Activated CD4-positive, CD25-positive, alpha-beta regulatory T cell treated with anti-CD3 and anti-CD28 coated beads, Interleukin-2, amount 50 U/mL, for 24 hours (primary cell): ENCODE measurements at regions not wholly inside any gene's neighbourhood (a gene's known extent, or its start where the extent isn't known, plus 50 kb on each side); places are given as distances from the start of the nearest gene placed in this dataset.
"Not testable (repeated sequence)": the region's sequence is repeated elsewhere in the genome, so short reads cannot be mapped to it uniquely, and the experiment has no call there.

ENCODE experiments used
- ATAC-seq, 2 donors: fragments of 150-1000 bp; cut with Tn5 transposase; one replicate each; pipeline ENCODE4 v1.10.0; 2021; ENCODE audit warnings: mild to moderate bottlenecking in 1 of 2, moderate library complexity in 1 of 2

DNA sequence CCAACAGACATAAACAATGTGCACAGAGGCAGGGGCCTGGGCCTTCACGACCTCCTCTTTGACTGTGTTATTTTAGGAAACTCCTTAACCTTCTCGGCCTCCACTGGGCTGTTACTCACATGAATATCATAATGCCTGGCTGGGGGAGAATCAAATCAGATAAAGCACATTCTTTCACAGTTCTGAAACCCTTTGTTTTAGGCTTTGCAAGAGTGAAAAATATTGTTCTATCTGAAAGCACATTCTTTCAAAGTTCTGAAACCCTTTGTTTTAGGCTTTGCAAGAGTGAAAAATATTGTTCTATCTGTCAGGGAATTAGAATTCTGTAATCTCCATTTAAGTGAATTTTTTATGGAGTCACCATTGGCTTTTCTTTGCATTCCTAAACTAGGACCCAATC is 50.7 kb upstream of the SYNDIG1 start:
- ATAC-seq = no peak

DNA sequence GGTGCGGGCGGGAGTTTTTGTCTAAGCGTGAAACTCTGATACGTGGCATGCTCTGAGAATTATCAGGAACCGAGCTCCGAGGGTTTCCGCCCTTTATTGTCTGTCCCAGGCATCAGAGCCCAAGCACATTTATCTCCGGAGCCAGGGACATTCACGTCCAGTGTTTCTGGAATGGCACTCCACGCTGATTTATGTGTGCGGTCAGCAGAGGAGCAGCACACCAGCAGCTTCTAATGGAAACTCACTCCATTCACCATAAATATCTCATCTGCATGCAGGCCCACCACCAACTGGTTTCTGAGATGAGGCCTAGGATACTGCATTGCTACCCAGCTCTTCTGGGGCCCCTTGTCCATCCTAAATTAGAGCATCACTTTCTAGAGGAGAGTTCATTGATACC is 51.9 kb upstream of the SYNDIG1 start:
- ATAC-seq = no peak

GRCh38 chr20:24415444-24415843 is 54.0 kb upstream of the SYNDIG1 start:
- not testable (repeated sequence) for ATAC-seq

DNA sequence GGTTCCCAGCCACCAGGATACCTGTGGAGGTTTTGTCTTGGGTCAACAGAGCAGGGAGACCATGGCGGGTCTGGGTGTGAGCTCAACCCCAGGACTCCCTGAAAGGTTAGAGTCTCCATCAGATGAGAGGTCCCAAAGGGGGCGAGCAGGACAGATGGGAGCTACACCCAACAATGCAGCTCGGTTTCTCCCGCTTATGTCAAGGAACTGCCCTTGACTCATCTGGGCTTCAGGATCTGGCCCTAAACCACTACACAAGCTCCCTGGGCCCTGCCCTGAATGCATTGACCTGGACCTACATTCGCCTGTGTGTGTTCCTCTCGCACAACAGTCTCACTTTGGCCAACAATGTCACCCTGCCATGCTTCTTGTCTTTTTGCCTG is 57.6 kb upstream of the SYNDIG1 start:
- ATAC-seq = no peak

DNA sequence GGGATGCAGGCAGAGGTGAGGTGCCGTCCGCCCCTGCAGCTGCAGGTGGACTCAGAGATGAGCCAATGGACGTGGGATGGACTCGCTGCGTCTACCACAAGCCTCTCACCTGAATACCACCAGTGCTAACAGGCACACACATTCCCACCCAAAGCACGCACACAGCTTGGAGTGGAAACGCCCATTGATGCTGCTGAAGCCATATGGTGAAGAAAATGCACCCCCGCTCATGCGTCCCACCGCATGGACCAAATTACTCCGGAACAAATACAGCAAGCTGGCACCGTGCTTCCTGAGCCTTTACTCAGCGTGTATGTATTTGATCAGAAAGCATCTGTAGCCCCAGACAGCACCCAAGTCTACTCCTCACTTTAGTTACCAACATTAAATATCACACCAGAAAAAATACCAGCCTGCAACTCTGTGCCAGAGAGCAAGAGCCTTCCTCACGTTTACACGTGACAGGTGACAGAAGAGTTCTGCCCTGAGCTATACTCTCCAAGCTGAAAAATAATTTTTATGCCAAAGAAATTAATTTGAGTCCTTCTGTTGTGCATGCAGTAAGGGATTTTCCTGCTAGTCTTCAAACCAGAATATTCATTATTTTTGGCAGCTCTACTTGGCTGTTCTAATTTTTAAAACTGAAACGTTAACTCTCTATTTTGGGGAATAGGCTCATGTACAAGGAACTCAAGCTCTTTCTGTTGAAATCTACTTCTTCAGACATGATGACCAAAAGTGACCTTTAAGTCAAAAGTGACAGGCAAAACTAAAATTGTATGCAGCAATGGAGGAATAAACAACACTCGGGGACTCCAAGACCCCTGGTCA is 58.2 kb upstream of the SYNDIG1 start:
- ATAC-seq = no peak

- ATAC-seq = no peak
Observed at GRCh38 chr20:24407151-24407550, 62.3 kb upstream of the SYNDIG1 start.

DNA sequence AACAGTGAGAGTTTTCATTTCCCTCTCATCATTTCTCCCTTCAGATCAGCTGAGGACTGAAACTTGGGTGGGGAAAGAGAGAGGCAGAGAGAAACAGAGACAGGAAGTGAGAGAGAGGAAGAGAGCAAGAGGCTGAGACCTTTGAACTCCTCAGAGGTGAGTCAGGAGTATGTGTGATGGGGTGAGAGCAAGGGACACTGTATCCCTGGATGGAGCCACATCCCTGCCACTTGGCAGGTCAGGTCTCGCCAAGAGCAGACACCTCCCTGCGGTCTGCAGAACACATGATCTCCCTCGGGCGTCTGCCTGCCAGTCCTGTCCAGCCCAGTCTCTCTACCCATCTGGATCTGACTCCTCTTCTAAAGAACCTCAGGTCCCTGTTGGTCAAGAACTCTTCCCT is 62.7 kb upstream of the SYNDIG1 start:
- peak in 1 of 2 donors; percentile 55 for ATAC-seq

GRCh38 chr20:24406251-24406650 is 63.2 kb upstream of the SYNDIG1 start:
- peak; percentile 10 to 38 for ATAC-seq

DNA sequence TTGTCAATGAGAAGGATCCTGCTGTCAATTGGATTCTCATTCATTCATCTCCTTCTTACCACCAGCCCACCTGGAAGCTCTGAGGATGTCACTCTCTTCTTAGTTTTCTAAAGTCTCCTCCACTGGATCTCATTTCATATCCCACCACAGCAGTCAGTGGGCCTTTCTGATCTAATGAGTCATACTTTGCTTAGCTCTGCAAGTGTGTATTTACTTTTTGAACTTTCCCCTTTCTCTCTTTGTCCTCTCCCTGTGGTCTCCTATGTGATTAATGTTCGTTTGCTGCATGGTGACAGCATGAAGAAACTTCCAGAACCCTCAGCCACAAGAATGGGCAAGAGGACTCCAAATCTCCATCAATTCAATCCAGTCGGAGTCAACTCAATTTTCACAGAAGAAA is 63.6 kb upstream of the SYNDIG1 start:
- no peak for ATAC-seq

DNA sequence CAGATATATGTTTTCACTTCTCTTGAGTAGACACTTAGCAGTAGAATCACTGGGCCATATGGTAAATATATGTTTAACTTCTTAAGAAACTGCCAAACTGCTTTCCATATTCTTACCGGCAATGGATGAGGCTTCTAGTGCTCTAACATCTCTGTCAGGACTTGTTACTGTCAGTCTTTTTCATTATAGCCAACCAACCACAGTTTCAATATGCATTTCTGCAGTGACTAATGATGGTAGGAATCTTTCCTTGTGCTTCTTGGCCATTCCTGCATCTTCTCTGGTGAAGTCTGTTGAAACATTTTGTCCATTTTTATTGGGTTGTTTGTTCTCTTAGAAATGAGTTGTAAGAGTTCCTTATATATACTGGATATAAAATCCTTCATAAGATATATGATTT is 66.0 kb upstream of the SYNDIG1 start:
- ATAC-seq = no peak

DNA sequence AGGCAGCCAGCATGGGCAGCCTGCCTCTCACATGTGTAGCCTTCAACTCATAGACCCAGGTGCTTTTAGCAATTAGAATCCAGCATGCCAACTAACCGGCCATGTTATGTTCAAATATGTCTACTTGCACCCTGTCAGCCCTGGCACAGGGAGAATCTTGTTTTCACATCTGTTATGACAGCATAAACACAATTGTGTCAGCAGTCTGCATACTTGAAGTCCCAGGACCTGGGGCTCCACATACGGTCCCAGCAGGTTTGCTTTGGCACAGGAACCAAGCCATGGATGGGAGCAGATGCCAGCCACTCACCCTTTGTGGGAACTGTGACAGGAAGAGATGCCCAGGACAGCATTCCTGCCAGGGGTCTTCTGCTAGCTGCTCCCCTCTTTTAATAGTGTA is 67.2 kb upstream of the SYNDIG1 start:
- no peak for ATAC-seq

- ATAC-seq = no peak
Observed at GRCh38 chr20:24395151-24395550, 74.3 kb upstream of the SYNDIG1 start.

DNA sequence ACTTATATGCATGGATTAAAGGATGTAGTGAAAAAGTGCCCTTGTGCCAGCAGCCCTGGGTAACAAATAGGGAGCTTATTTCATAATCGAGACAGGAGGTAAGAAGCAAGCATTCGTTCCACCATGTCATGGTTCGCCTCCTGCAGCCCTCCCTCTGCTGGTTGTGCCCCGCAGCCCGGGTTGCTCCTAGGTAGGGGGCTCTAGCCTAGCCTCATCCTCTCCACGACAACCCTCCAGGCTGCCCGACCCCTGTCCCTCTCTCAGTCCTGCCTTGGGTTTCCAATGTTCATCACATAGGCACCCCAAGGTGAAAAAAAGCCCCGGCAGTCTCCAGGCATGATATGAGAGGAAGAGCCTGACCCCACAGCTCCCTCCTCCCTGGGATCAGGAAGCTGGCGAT is 75.5 kb upstream of the SYNDIG1 start:
- no peak for ATAC-seq

GRCh38 chr20:24392612-24393011 is 76.8 kb upstream of the SYNDIG1 start:
- no peak for ATAC-seq

GRCh38 chr20:24389686-24390085 is 79.7 kb upstream of the SYNDIG1 start:
- ATAC-seq = peak; percentile 38 to 44

- ATAC-seq = peak in 1 of 2 donors; percentile 13
Observed at GRCh38 chr20:24388828-24389380, 80.5 kb upstream of the SYNDIG1 start.

DNA sequence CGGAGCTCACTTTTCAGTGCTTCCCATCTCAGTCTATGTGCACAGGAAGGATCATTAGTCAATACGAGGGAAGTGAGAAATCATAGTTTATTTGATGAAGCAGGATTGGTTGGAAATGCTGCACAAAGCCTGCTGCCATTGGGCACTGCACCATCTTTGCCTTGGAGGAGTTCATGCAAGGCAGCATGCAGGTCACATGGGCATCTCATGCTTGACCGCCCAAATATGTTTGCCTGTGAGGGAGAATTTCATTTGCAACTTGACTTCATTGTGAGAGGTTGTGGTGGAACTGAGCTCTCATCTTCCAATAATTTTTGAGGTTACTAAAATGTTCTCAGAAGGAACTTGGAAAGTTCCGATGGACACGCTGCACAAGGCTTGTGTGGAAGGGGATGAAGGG is 83.9 kb upstream of the SYNDIG1 start:
- no peak for ATAC-seq

DNA sequence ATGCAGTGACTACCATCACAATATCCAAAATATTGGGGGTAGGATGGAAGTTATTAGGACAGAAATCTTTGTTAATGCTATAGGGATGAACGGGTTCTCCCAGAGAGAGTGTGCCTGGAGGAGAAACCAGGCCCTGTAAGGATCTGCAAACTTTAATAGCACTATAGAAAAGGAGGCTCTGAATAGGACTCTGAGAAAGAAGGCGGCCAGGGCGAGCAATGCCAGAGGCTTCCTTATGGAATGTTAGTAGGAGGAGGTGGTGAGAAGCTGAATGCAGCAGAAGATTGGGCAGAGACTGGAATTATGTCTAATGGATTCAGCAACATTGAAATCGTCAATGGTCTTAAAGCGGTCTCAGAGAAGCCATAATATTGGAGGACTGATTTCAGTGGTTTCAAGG is 84.6 kb upstream of the SYNDIG1 start:
- no peak for ATAC-seq

DNA sequence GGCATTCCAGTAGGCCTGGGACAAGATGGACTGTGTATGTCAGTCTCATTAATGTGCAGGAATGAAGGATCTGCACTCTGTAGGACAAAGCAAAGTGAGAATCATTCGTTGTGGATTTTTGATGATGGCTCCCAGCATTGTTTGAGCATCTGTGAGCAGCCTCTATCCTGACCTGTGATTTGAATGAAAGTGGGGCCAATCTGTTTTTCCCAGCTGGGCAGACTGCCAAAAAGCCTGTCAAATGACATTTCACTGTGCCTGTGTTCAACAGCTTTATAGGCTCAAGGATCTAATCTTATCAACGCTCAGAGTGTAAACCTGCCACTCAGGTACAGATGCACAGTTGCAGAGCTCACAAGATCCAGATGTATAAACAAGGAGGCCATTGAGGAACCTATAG is 86.7 kb upstream of the SYNDIG1 start:
- ATAC-seq = no peak

DNA sequence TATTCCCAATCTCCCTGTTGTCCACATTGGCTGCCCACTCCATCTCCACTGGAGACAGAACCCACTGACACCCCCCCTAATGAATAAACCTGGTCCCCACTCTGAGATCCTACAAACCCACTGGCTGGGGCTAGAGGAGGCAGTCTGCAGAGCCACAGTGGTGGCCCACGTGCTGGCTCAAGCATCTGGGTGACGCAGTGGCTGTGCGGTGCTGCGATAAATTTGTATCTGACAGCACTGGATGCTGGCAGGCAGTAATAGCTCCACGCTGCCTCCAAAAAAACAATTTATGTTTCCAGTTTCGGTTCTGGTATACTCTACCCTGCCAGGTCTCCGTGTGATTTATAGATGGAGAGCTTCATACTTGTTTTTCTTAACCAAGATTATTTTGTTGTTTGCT is 87.1 kb upstream of the SYNDIG1 start:
- ATAC-seq = no peak

DNA sequence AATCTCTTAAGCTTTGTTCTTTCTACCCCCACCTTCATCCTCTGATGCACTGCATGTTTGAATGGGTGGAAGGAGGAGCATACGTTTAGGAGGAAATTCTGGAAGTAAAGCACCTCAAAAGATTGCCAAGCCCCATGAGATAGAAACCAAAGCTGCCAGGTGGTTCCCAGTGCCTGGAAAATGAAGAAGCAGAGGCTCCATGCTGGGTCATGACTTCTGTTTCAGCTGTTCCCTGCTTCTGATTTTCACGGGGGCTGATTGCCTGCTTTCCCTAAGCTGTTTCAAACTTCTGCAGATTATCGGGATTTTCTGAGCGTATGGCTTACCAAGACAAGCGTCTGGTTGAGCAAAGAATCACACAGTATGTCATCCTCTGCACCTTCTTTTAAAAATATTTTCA is 87.5 kb upstream of the SYNDIG1 start:
- ATAC-seq = no peak

- ATAC-seq = no peak
Observed at GRCh38 chr20:24379484-24379927, 89.9 kb upstream of the SYNDIG1 start.

DNA sequence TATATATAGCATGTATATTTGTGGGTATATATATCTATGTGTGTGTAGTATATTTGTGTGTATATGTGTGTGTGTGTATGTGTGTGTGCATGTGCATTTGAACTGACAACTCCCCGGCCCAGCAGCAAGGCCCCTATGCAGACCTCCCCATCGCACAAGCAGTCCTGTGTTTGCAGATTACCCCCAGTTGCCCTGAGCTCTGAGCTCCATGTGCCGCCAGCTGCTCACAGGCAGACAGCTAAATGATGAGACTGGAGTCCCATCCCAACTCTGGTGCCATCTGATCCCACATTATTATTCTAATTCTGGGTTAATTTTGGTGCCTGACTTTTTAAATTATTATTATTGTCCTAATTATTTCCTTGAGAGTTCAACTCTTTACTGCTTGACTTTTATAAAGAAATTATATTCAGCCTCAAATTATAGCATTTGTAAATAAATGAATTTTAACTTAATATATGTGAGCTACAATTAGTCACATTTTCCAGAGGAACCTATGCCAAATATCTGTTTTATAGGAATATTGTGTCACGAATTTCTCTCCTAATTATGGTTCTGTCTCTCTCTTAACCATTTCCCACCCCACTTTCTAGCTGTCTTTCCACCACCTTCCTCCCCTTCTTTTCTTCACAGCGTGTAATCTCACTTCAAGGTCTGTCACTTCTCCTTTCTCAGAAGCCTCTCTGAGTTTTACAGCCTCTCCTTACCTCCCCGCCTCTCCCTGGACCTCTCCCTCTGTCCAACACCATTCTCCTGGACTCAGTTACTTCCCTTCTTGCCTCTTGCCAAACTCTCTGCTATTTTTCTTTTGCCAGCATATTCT is 90.6 kb upstream of the SYNDIG1 start:
- ATAC-seq = no peak
